K562 (cell line): ENCODE measurements at regions not wholly inside any gene's neighbourhood (a gene's known extent, or its start where the extent isn't known, plus 50 kb on each side); places are given as distances from the start of the nearest gene placed in this dataset.

Experiments
- ATAC-seq: fragments of 200-7000 bp; cut with Tn5 transposase; 3 replicates; pipeline ENCODE4 v1.9.1; 2020; ENCODE audit warnings: moderate library complexity
- BruUV-seq: library from RNA; stranded (reverse); fragments of 400-500 nt; replicated peaks from 2 replicates; lab custom pipeline; 2021; lab: Mats Ljungman, UMichigan
- CTCF ChIA-PET: fragments of 300-600 bp; formaldehyde crosslinking; extraction: SDS; loops from one replicate; lab custom pipeline; 2021; ENCODE audit warnings: low intra/inter-chr PET ratio; lab: Yijun Ruan, JAX
- POLR2A ChIA-PET: fragments of 300-600, 350-650 bp; sonication (Branson Sonifier 250); formaldehyde crosslinking; extraction: SDS; loops from one replicate; lab custom pipeline; 2021; ENCODE audit warnings: antibody characterized with exemption, inconsistent platforms; lab: Yijun Ruan, JAX
- DNase-seq, 4 experiments: peaks; one replicate each; pipeline versions ENCODE4 v3.0.0 to v3.0.0-alpha.2; 2011 to 2018; ENCODE audit warnings: low spot score in 3 of 4, mixed read lengths in 3 of 4; ENCODE audit errors: extremely low read depth in 1 of 4
- FAIRE-seq: peaks from 2 replicates; lab custom pipeline; 2011; peaks lifted over from hg19 to GRCh38; lab: Jason Lieb, UNC
- H2AFZ ChIP-seq: 2 replicates; pipeline ENCODE4 v1.6.0; 2011; ENCODE audit warnings: low read depth, low read length, control low read depth, inconsistent platforms
- H3K27ac ChIP-seq: fragments of 200-600 bp; 3 replicates; pipeline ENCODE4 v1.8.0; 2011; ENCODE audit warnings: low read depth, mild to moderate bottlenecking, control low read depth, inconsistent platforms, low read length, moderate library complexity, mixed read lengths; ENCODE audit errors: extremely low read depth
- H3K27me3 ChIP-seq, 2 experiments: fragments of 300-600 bp in 1 of 2; 2 replicates in 1 of 2; 3 replicates in 1 of 2; pipeline versions ENCODE4 v1.6.0 to v1.8.0; 2011; ENCODE audit warnings: inconsistent platforms in 2 of 2, low read length in 2 of 2, mild to moderate bottlenecking in 1 of 2, mixed read lengths in 1 of 2, moderate library complexity in 1 of 2; ENCODE audit not compliant: control insufficient read depth in 2 of 2, insufficient read depth in 2 of 2
- H3K36me3 ChIP-seq: fragments of 300-600 bp; 3 replicates; pipeline ENCODE4 v1.8.0; 2011; ENCODE audit warnings: mild to moderate bottlenecking, low read length, inconsistent platforms; ENCODE audit not compliant: control insufficient read depth, insufficient read depth
- H3K4me1 ChIP-seq, 2 experiments: fragments of 200-600 bp in 1 of 2; replicated peaks in 1 of 2; 2 replicates in 1 of 2; 3 replicates in 1 of 2; pipeline versions ENCODE4 v1.5.1 to v1.8.0; 2011; ENCODE audit warnings: inconsistent platforms in 2 of 2, low read length in 2 of 2, mild to moderate bottlenecking in 1 of 2, mixed read lengths in 1 of 2, moderate library complexity in 1 of 2; ENCODE audit not compliant: control insufficient read depth in 2 of 2, insufficient read depth in 2 of 2
- H3K4me2 ChIP-seq: 2 replicates; pipeline ENCODE4 v1.6.1; 2011; ENCODE audit warnings: low read length, control low read depth, inconsistent platforms, mixed read lengths; ENCODE audit not compliant: insufficient read depth
- H3K4me3 ChIP-seq: fragments of 200-600 bp; sonication (generic), shearing (Covaris generic); 2 replicates; pipeline ENCODE4 v1.5.1; 2016; ENCODE audit warnings: control low read depth, inconsistent platforms
- H3K79me2 ChIP-seq: fragments of 200-600 bp; 3 replicates; pipeline ENCODE4 v1.8.0; 2011; ENCODE audit warnings: low read length, inconsistent platforms; ENCODE audit not compliant: control insufficient read depth, insufficient read depth
- H3K9ac ChIP-seq, 2 experiments: 2 replicates each; pipeline versions ENCODE4 v1.6.0 to v1.6.1; 2011; ENCODE audit warnings: low read depth in 2 of 2, low read length in 2 of 2, control low read depth in 1 of 2, inconsistent platforms in 1 of 2, mild to moderate bottlenecking in 1 of 2, mixed read lengths in 1 of 2; ENCODE audit not compliant: insufficient read depth in 1 of 2
- H3K9me1 ChIP-seq: one replicate; pipeline ENCODE4 v1.6.0; 2011; ENCODE audit warnings: inconsistent platforms, mild to moderate bottlenecking, low read length, moderate library complexity; ENCODE audit not compliant: control insufficient read depth, insufficient read depth
- H3K9me3 ChIP-seq: replicated peaks from 2 replicates; pipeline ENCODE4 v1.5.1; 2011; ENCODE audit warnings: low read depth, low read length, inconsistent platforms; ENCODE audit not compliant: control insufficient read depth, insufficient read depth
- H4K20me1 ChIP-seq: replicated peaks from 2 replicates; pipeline ENCODE4 v1.6.1; 2011; ENCODE audit warnings: low read length, inconsistent platforms, mixed read lengths; ENCODE audit not compliant: control insufficient read depth, insufficient read depth
- E2F6 ChIP-seq, 2 experiments: IDR thresholded peaks; 2 replicates each; pipeline ENCODE4 v1.6.1; 2011; ENCODE audit warnings: borderline replicate concordance in 1 of 2, control low read depth in 1 of 2, low read depth in 1 of 2, low read length in 1 of 2, mild to moderate bottlenecking in 1 of 2, mixed read lengths in 1 of 2, moderate library complexity in 1 of 2; ENCODE audit not compliant: insufficient read depth in 1 of 2, insufficient read length in 1 of 2, poor library complexity in 1 of 2, severe bottlenecking in 1 of 2; ENCODE audit errors: extremely low read depth in 1 of 2
- GMEB1 ChIP-seq: fragments of 250-450 bp; sonication (Bioruptor Pico); IDR thresholded peaks from 2 replicates; pipeline ENCODE4 v1.4.0; 2020; ENCODE audit warnings: mild to moderate bottlenecking
- ZFPM2 ChIP-seq: fragments of 250-450 bp; sonication (Bioruptor Pico); IDR thresholded peaks from 2 replicates; pipeline ENCODE4 v1.5.1; 2022; ENCODE audit warnings: mild to moderate bottlenecking
- WGBS: fragments of 100-300 bp; shearing (Covaris generic); methylation state at CpG from one replicate; pipeline ENCODE4 v1.1.6; 2016; ENCODE audit warnings: low coverage, mixed read lengths; ENCODE audit not compliant: insufficient coverage; ENCODE audit errors: missing lambda C conversion rate; 5-methylcytosine and 5-hydroxymethylcytosine counted together
- in situ Hi-C: fragments of 300-500 bp; cut with MboI; formaldehyde crosslinking; loops from 4 replicates; pipeline ENCODE4 v1.15.0; 2018; ENCODE audit warnings: inconsistent platforms, mixed read lengths
- intact Hi-C: fragments of 100-400 bp; cut with micrococcal nuclease; formaldehyde crosslinking; loops from 2 replicates; pipeline ENCODE4 v1.14.2; 2022

- no peak for TF ChIP-seq GMEB1 (CRISPR knock-in tag)
- TF ChIP-seq ZFPM2, result no peak
Observed at GRCh38 chr1:55792870-55793269, 577.7 kb upstream of the USP24 start (continued).

GRCh38 chr1:55789466-55789865, 574.3 kb upstream of the USP24 start:
- ATAC-seq, result no peak
- in situ Hi-C loops (no loop called here), intact Hi-C loops (no loop called here)
- H3K4me2 ChIP-seq, result no peak overlapping the region
- DNase-seq, result no peak
- no peaks in the 10 kb centered on the region for H3K36me3 ChIP-seq
- no peaks in the 10 kb centered on the region for H3K79me2 ChIP-seq
- no peaks in the 10 kb centered on the region for H3K4me1 ChIP-seq
- no peak overlapping the region for H3K27ac ChIP-seq
- BruUV-seq, result no TSS peak
- CTCF ChIA-PET, result no interaction called here
- no peaks in the 10 kb centered on the region for H4K20me1 ChIP-seq
- no peak for FAIRE-seq
- H3K9ac ChIP-seq, result no peak overlapping the region
- no peaks in the 10 kb centered on the region for H3K9me1 ChIP-seq
- H2AFZ ChIP-seq, result no peak overlapping the region
- POLR2A ChIA-PET, result no interaction called here
- no peaks in the 10 kb centered on the region for H3K27me3 ChIP-seq
- H3K9me3 ChIP-seq, result no peaks in the 10 kb centered on the region
- 0% methylated on average over 1 of the region's 1 CpG for WGBS
- TF ChIP-seq E2F6 (IDR thresholded peaks at IDR 0.05; ENCODE audit: borderline replicate concordance in 1 of 2, extremely low read depth in 1 of 2, insufficient read depth in 1 of 2, insufficient read length in 1 of 2, low read depth in 1 of 2, low read length in 1 of 2, poor library complexity in 1 of 2, severe bottlenecking in 1 of 2), result no peak
- H3K4me3 ChIP-seq, result no peak overlapping the region
